BJ (cell line): ENCODE measurements at regions not wholly inside any gene's neighbourhood (a gene's known extent, or its start where the extent isn't known, plus 50 kb on each side); places are given as distances from the start of the nearest gene placed in this dataset.

Experiments
- CTCF ChIA-PET: fragments of 350-600 bp; formaldehyde crosslinking; extraction: SDS; loops from one replicate; lab custom pipeline; 2021; ENCODE audit warnings: antibody characterized with exemption, inconsistent platforms; lab: Yijun Ruan, JAX
- POLR2A ChIA-PET: fragments of 300-600 bp; sonication (Branson Sonifier 250); formaldehyde crosslinking; extraction: SDS; loops from one replicate; lab custom pipeline; 2021; ENCODE audit warnings: antibody characterized with exemption; lab: Charles Lee
- DNase-seq: peaks from one replicate; pipeline ENCODE4 v3.0.0-alpha.2; 2011; ENCODE audit warnings: low read depth
- H3K27me3 ChIP-seq: 2 replicates; pipeline ENCODE4 v1.6.0; 2011; ENCODE audit warnings: low read length; ENCODE audit not compliant: control insufficient read depth, insufficient read depth
- H3K36me3 ChIP-seq: 2 replicates; pipeline ENCODE4 v1.5.1; 2011; ENCODE audit warnings: low read length; ENCODE audit not compliant: control insufficient read depth, insufficient read depth
- H3K4me3 ChIP-seq: 2 replicates; pipeline ENCODE4 v1.5.1; 2011; ENCODE audit warnings: low read depth, mild to moderate bottlenecking, control low read depth, low read length
- CTCF ChIP-seq: IDR thresholded peaks from 2 replicates; pipeline ENCODE4 v1.5.1; 2011; ENCODE audit warnings: low read depth, mild to moderate bottlenecking, control low read depth, inconsistent platforms, low read length, moderate library complexity; ENCODE audit not compliant: insufficient read depth

GRCh38 chr6:42512579-42512978, 51.2 kb upstream of the UBR2 start:
- DNase-seq: no peak
- H3K27me3 ChIP-seq: no peaks in the 10 kb centered on the region
- ChIA-PET CTCF (interaction anchor here (0.6 to 1.9 kb wide), 7 partner anchors 9 to 252 kb away, joined by 3 to 9 read pairs (median 3); no protein-coding TSS in a partner anchor), POLR2A (no interaction called here)
- no peak overlapping the region for H3K4me3 ChIP-seq
- no peaks in the 10 kb centered on the region for H3K36me3 ChIP-seq
- TF ChIP-seq CTCF: no peak

GRCh38 chr6:42511803-42512422, 51.9 kb upstream of the UBR2 start:
- no peaks in the 10 kb centered on the region for H3K27me3 ChIP-seq
- H3K4me3 ChIP-seq: no peak overlapping the region
- no peaks in the 10 kb centered on the region for H3K36me3 ChIP-seq
- no peak for TF ChIP-seq CTCF
- ChIA-PET CTCF (interaction anchor here (1.3 to 1.9 kb wide), 4 partner anchors 10 to 36 kb away, joined by 3 to 9 read pairs (median 4); no protein-coding TSS in a partner anchor), POLR2A (no interaction called here)
- no peak for DNase-seq

- no peak for DNase-seq
- H3K4me3 ChIP-seq: no peak overlapping the region
- H3K27me3 ChIP-seq: no peaks in the 10 kb centered on the region
- H3K36me3 ChIP-seq: no peaks in the 10 kb centered on the region
- POLR2A ChIA-PET: no interaction called here
- TF ChIP-seq CTCF: no peak
- CTCF ChIA-PET: interaction anchor here (0.5 to 1.7 kb wide), 4 partner anchors 12 to 37 kb away, joined by 3 to 4 read pairs (median 4); no protein-coding TSS in a partner anchor
These were observed 53.0 kb upstream of the UBR2 start for GRCh38 chr6:42510795-42511194.

- Histone ChIP-seq H3K36me3 (no peaks in the 10 kb centered on the region), H3K27me3 (no peaks in the 10 kb centered on the region), H3K4me3 (no peak overlapping the region)
- CTCF ChIA-PET: interaction anchor here (1.1 to 1.9 kb wide), 4 partner anchors 11 to 38 kb away, joined by 3 to 8 read pairs (median 4); no protein-coding TSS in a partner anchor
- POLR2A ChIA-PET: interaction anchor here (0.5 kb wide), 1 partner anchor 8 kb away, joined by 3 read pairs; no protein-coding TSS in a partner anchor
- DNase-seq: no peak
- TF ChIP-seq CTCF: no peak
These were observed 54.1 kb upstream of the UBR2 start for GRCh38 chr6:42509765-42510164.

- no peak for DNase-seq
- TF ChIP-seq CTCF: no peak
- Histone ChIP-seq H3K4me3 (no peak overlapping the region), H3K36me3 (no peaks in the 10 kb centered on the region), H3K27me3 (no peaks in the 10 kb centered on the region)
- ChIA-PET CTCF (interaction anchor here (1.2 to 1.9 kb wide), 3 partner anchors 10 to 23 kb away, joined by 3 to 8 read pairs (median 6); no protein-coding TSS in a partner anchor), POLR2A (interaction anchor here (0.5 kb wide), 1 partner anchor 8 kb away, joined by 3 read pairs; no protein-coding TSS in a partner anchor)
These were observed 54.6 kb upstream of the UBR2 start for GRCh38 chr6:42509256-42509655.
